SK-N-SH (cell line): ENCODE measurements at regions not wholly inside any gene's neighbourhood (a gene's known extent, or its start where the extent isn't known, plus 50 kb on each side); places are given as distances from the start of the nearest gene placed in this dataset.

Experiments
- CTCF ChIA-PET: fragments of 300-600, 350-600 bp; formaldehyde crosslinking; extraction: SDS; loops from one replicate; lab custom pipeline; 2021; lab: Yijun Ruan, JAX
- POLR2A ChIA-PET: fragments of 350-600 bp; sonication (Branson Sonifier 250); formaldehyde crosslinking; extraction: SDS; loops from one replicate; lab custom pipeline; 2020; ENCODE audit warnings: antibody characterized with exemption, inconsistent platforms; lab: Yijun Ruan, JAX
- DNase-seq: peaks from one replicate; pipeline ENCODE4 v3.0.0; 2012
- H2AFZ ChIP-seq: fragments of 200-600 bp; sonication (generic); 2 replicates; pipeline ENCODE4 v1.8.1; 2016; ENCODE audit warnings: antibody characterized with exemption, mild to moderate bottlenecking, low read depth
- H3F3A ChIP-seq: fragments of 200-600 bp; sonication (generic); replicated peaks from 2 replicates; pipeline ENCODE3; 2016; ENCODE audit warnings: antibody characterized with exemption, mild to moderate bottlenecking; ENCODE audit not compliant: insufficient read depth
- H3K27ac ChIP-seq, 2 experiments: fragments of 200-500 bp in 1 of 2; fragments of 200-600 bp in 1 of 2; sonication (Bioruptor generic) in 1 of 2; sonication (generic), shearing (Covaris generic) in 1 of 2; 2 replicates each; pipeline versions ENCODE4 v1.5.1 to v1.6.1; 2014 to 2016; ENCODE audit warnings: low read depth in 2 of 2, inconsistent platforms in 1 of 2, low read length in 1 of 2, mild to moderate bottlenecking in 1 of 2, mixed read lengths in 1 of 2
- H3K27me3 ChIP-seq: fragments of 200-600 bp; sonication (generic), shearing (Covaris generic); 2 replicates; pipeline ENCODE4 v1.6.1; 2016; ENCODE audit warnings: mixed run types; ENCODE audit not compliant: insufficient read depth
- H3K36me3 ChIP-seq, 2 experiments: fragments of 200-500 bp in 1 of 2; fragments of 200-600 bp in 1 of 2; sonication (Bioruptor generic) in 1 of 2; sonication (generic) in 1 of 2; replicated peaks in 1 of 2; 2 replicates each; pipeline versions ENCODE3 to v1.5.1; 2014 to 2016; ENCODE audit warnings: low read length in 1 of 2, mild to moderate bottlenecking in 1 of 2; ENCODE audit not compliant: insufficient read depth in 2 of 2, control insufficient read depth in 1 of 2
- H3K4me1 ChIP-seq, 2 experiments: fragments of 200-500 bp in 1 of 2; fragments of 200-600 bp in 1 of 2; sonication (Bioruptor generic) in 1 of 2; sonication (generic), shearing (Covaris generic) in 1 of 2; 2 replicates each; pipeline versions ENCODE4 v1.5.1 to v1.6.1; 2014 to 2016; ENCODE audit warnings: low read depth in 1 of 2, low read length in 1 of 2, mixed run types in 1 of 2; ENCODE audit not compliant: insufficient read depth in 2 of 2, control insufficient read depth in 1 of 2
- H3K4me2 ChIP-seq: fragments of 200-600 bp; sonication (generic), shearing (Covaris generic); 2 replicates; pipeline ENCODE4 v1.6.1; 2017; ENCODE audit warnings: mixed run types
- H3K4me3 ChIP-seq, 2 experiments: fragments of 200-500 bp in 1 of 2; fragments of 200-600 bp in 1 of 2; sonication (Bioruptor generic) in 1 of 2; sonication (generic), shearing (Covaris generic) in 1 of 2; 2 replicates each; pipeline versions ENCODE4 v1.5.1 to v1.8.1; 2014 to 2016; ENCODE audit warnings: low read depth in 2 of 2, inconsistent platforms in 1 of 2, low read length in 1 of 2, mild to moderate bottlenecking in 1 of 2, mixed read lengths in 1 of 2, moderate library complexity in 1 of 2
- H3K79me2 ChIP-seq: fragments of 200-600 bp; sonication (generic); 2 replicates; pipeline ENCODE4 v1.8.1; 2017; ENCODE audit warnings: mild to moderate bottlenecking; ENCODE audit not compliant: insufficient read depth
- H3K9ac ChIP-seq: fragments of 200-600 bp; sonication (generic); 2 replicates; pipeline ENCODE4 v1.6.1; 2017; ENCODE audit warnings: mixed run types
- H3K9me2 ChIP-seq: fragments of 200-600 bp; sonication (generic); 2 replicates; pipeline ENCODE4 v1.6.1; 2017; ENCODE audit warnings: mixed run types
- H3K9me3 ChIP-seq: fragments of 200-600 bp; sonication (generic); 2 replicates; pipeline ENCODE4 v1.6.1; 2017; ENCODE audit warnings: mixed run types, mild to moderate bottlenecking, moderate library complexity
- H4K20me1 ChIP-seq: fragments of 200-600 bp; sonication (generic); 2 replicates; pipeline ENCODE4 v1.6.1; 2017; ENCODE audit warnings: mild to moderate bottlenecking, mixed run types; ENCODE audit not compliant: insufficient read depth
- CHD2 ChIP-seq: fragments of 150-350 bp; IDR thresholded peaks from 2 replicates; pipeline ENCODE4 v1.6.1; 2018; ENCODE audit warnings: low read length; ENCODE audit not compliant: partially characterized antibody
- ELF1 ChIP-seq: IDR thresholded peaks from 2 replicates; pipeline ENCODE4 v1.4.0; 2012
- EP300 ChIP-seq, 2 experiments: IDR thresholded peaks; 2 replicates each; pipeline versions ENCODE4 v1.4.0 to v1.6.1; 2012; ENCODE audit warnings: borderline replicate concordance in 1 of 2, low read depth in 1 of 2, low read length in 1 of 2
- EZH2phosphoT487 ChIP-seq: fragments of 200-600 bp; sonication (generic); IDR thresholded peaks from 2 replicates; pipeline ENCODE4 v1.6.1; 2017; ENCODE audit warnings: low read depth, mixed run types, mild to moderate bottlenecking, antibody characterized with exemption, moderate library complexity, borderline replicate concordance
- FOXJ3 ChIP-seq: sonication (generic); formaldehyde crosslinking; IDR thresholded peaks from 2 replicates; pipeline ENCODE4 v1.5.1; 2020; ENCODE audit warnings: mild to moderate bottlenecking, missing genetic modification reagents
- GABPA ChIP-seq: IDR thresholded peaks from 2 replicates; pipeline ENCODE4 v1.4.0; 2012; ENCODE audit warnings: low read depth, mild to moderate bottlenecking
- JUND ChIP-seq: IDR thresholded peaks from 2 replicates; pipeline ENCODE4 v1.4.0; 2012
- MEF2A ChIP-seq: IDR thresholded peaks from 2 replicates; pipeline ENCODE4 v1.4.0; 2012; ENCODE audit warnings: low read depth, borderline replicate concordance
- NFIC ChIP-seq: IDR thresholded peaks from 2 replicates; pipeline ENCODE4 v1.4.0; 2012; ENCODE audit warnings: borderline replicate concordance
- NRF1 ChIP-seq: IDR thresholded peaks from 2 replicates; pipeline ENCODE4 v1.6.1; 2012; ENCODE audit warnings: low read depth, mild to moderate bottlenecking, low read length
- RAD21 ChIP-seq: IDR thresholded peaks from 2 replicates; pipeline ENCODE4 v1.6.1; 2012; ENCODE audit warnings: mild to moderate bottlenecking, low read length
- RFX5 ChIP-seq: IDR thresholded peaks from 2 replicates; pipeline ENCODE4 v1.6.1; 2012; ENCODE audit warnings: mild to moderate bottlenecking, improper control_type of control experiment, low read length
- RXRA ChIP-seq: IDR thresholded peaks from 2 replicates; pipeline ENCODE4 v1.4.0; 2012; ENCODE audit warnings: low read depth, mild to moderate bottlenecking, borderline replicate concordance
- SIN3A ChIP-seq: IDR thresholded peaks from 2 replicates; pipeline ENCODE4 v1.6.1; 2012; ENCODE audit warnings: low read depth, mild to moderate bottlenecking, low read length, moderate library complexity, borderline replicate concordance
- TCF12 ChIP-seq: IDR thresholded peaks from 2 replicates; pipeline ENCODE4 v1.4.0; 2012
- USF1 ChIP-seq: IDR thresholded peaks from 2 replicates; pipeline ENCODE4 v1.4.0; 2012; ENCODE audit warnings: low read depth, borderline replicate concordance
- WGBS: methylation state at CpG from one replicate; pipeline ENCODE4 v1.1.6; 2017; ENCODE audit warnings: low lambda C conversion rate; 5-methylcytosine and 5-hydroxymethylcytosine counted together
- TF ChIP-seq, protein P1 (sequence below): IDR thresholded peaks from 2 replicates; pipeline ENCODE4 v1.6.1; 2012; ENCODE audit warnings: mild to moderate bottlenecking, low read depth, low read length, moderate library complexity
- TF ChIP-seq, protein P2 (sequence below): IDR thresholded peaks from 2 replicates; pipeline ENCODE4; 2012
- TF ChIP-seq, protein P3 (sequence below): fragments of 150-350 bp; IDR thresholded peaks from 2 replicates; pipeline ENCODE4 v1.6.1; 2016; ENCODE audit warnings: mild to moderate bottlenecking, low read depth, low read length

DNA sequence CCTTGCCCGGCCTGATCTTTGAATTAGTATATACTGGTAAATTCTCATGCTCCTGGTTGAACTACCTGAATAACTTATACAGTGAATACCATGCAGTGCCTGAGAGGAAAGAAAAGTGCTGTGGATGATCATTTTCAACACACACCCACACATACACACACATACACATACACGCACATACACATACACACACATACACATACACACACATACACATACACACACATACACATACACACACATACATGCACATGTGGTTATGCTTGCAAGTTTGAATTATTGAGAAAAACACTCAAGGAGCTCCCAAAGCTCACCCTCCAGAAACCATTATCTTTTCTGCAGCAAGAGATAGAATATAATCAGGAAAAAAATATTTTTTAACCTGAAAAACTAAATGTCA is 366.9 kb upstream of the RASGEF1B start:
- Histone ChIP-seq H3K4me3 (no peak overlapping the region), H3K9ac (no peak overlapping the region)
- TF ChIP-seq CHD2 = no peak
- no peak for TF ChIP-seq USF1
- no peak for TF ChIP-seq TCF12
- no peak for TF ChIP-seq GABPA
- TF ChIP-seq, protein P1, sequence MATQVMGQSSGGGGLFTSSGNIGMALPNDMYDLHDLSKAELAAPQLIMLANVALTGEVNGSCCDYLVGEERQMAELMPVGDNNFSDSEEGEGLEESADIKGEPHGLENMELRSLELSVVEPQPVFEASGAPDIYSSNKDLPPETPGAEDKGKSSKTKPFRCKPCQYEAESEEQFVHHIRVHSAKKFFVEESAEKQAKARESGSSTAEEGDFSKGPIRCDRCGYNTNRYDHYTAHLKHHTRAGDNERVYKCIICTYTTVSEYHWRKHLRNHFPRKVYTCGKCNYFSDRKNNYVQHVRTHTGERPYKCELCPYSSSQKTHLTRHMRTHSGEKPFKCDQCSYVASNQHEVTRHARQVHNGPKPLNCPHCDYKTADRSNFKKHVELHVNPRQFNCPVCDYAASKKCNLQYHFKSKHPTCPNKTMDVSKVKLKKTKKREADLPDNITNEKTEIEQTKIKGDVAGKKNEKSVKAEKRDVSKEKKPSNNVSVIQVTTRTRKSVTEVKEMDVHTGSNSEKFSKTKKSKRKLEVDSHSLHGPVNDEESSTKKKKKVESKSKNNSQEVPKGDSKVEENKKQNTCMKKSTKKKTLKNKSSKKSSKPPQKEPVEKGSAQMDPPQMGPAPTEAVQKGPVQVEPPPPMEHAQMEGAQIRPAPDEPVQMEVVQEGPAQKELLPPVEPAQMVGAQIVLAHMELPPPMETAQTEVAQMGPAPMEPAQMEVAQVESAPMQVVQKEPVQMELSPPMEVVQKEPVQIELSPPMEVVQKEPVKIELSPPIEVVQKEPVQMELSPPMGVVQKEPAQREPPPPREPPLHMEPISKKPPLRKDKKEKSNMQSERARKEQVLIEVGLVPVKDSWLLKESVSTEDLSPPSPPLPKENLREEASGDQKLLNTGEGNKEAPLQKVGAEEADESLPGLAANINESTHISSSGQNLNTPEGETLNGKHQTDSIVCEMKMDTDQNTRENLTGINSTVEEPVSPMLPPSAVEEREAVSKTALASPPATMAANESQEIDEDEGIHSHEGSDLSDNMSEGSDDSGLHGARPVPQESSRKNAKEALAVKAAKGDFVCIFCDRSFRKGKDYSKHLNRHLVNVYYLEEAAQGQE = no peak
- TF ChIP-seq FOXJ3 (CRISPR knock-in tag) = no peak
- no peak for TF ChIP-seq RXRA
- TF ChIP-seq JUND = no peak
- no peak for TF ChIP-seq NFIC
- TF ChIP-seq, protein P2, sequence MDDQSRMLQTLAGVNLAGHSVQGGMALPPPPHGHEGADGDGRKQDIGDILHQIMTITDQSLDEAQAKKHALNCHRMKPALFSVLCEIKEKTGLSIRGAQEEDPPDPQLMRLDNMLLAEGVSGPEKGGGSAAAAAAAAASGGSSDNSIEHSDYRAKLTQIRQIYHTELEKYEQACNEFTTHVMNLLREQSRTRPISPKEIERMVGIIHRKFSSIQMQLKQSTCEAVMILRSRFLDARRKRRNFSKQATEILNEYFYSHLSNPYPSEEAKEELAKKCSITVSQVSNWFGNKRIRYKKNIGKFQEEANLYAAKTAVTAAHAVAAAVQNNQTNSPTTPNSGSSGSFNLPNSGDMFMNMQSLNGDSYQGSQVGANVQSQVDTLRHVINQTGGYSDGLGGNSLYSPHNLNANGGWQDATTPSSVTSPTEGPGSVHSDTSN = no peak
- TF ChIP-seq RAD21 = no peak
- no peak for TF ChIP-seq SIN3A
- no peak for TF ChIP-seq ELF1
- no peak for TF ChIP-seq RFX5
- TF ChIP-seq, protein P3, sequence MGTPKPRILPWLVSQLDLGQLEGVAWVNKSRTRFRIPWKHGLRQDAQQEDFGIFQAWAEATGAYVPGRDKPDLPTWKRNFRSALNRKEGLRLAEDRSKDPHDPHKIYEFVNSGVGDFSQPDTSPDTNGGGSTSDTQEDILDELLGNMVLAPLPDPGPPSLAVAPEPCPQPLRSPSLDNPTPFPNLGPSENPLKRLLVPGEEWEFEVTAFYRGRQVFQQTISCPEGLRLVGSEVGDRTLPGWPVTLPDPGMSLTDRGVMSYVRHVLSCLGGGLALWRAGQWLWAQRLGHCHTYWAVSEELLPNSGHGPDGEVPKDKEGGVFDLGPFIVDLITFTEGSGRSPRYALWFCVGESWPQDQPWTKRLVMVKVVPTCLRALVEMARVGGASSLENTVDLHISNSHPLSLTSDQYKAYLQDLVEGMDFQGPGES = no peak
- TF ChIP-seq NRF1 = no peak
- no peak for TF ChIP-seq MEF2A
- no peak for TF ChIP-seq EP300 (IDR thresholded peaks at IDR 0.05; ENCODE audit: borderline replicate concordance in 1 of 2, low read depth in 1 of 2, low read length in 1 of 2)
- TF ChIP-seq EZH2phosphoT487 = no peak
- TF ChIP-seq, all 33 proteins: peak for 0
- Histone ChIP-seq H3K79me2 (no peaks in the 10 kb centered on the region), H3K36me3 (no peaks in the 10 kb centered on the region), H3K4me1 (no peaks in the 10 kb centered on the region), H3K9me3 (no peaks in the 10 kb centered on the region), H3F3A (no peaks in the 10 kb centered on the region), H4K20me1 (no peaks in the 10 kb centered on the region), H3K4me2 (no peak overlapping the region), H3K27ac (no peak overlapping the region), H3K27me3 (0 out of 2 replicates have a peak, but pooled peaks cover 6% of the 10 kb centered on the region), H2AFZ (no peak overlapping the region), H3K9me2 (no peaks in the 10 kb centered on the region)
- no peak for DNase-seq
- CTCF ChIA-PET = no interaction called here
- 0% methylated on average over 2 of the region's 2 CpGs for WGBS
- POLR2A ChIA-PET = no interaction called here
